Keratinocyte (primary cell): ENCODE measurements at regions not wholly inside any gene's neighbourhood (a gene's known extent, or its start where the extent isn't known, plus 50 kb on each side); places are given as distances from the start of the nearest gene placed in this dataset.

ENCODE experiments used
- DNase-seq: peaks from one replicate; pipeline ENCODE4 v3.0.0-alpha.2; 2011; ENCODE audit warnings: low read depth, missing footprints, low spot score
- FAIRE-seq: peaks from 2 replicates; lab custom pipeline; 2011; peaks lifted over from hg19 to GRCh38; lab: Jason Lieb, UNC
- H2AFZ ChIP-seq: 2 replicates; pipeline ENCODE4 v1.6.0; 2012; ENCODE audit warnings: low read length, control low read depth, inconsistent platforms; ENCODE audit not compliant: control insufficient read depth
- H3K27ac ChIP-seq: 2 replicates; pipeline ENCODE4 v1.5.1; 2011; ENCODE audit warnings: low read length; ENCODE audit not compliant: control insufficient read depth, insufficient read depth
- H3K27me3 ChIP-seq: 3 replicates; pipeline ENCODE4 v1.6.0; 2011; ENCODE audit warnings: low read length; ENCODE audit not compliant: control insufficient read depth, insufficient read depth; ENCODE audit errors: extremely low read depth
- H3K36me3 ChIP-seq, 2 experiments: 2 replicates in 1 of 2; 3 replicates in 1 of 2; pipeline ENCODE4 v1.5.1; 2011; ENCODE audit warnings: low read length in 2 of 2, mild to moderate bottlenecking in 1 of 2; ENCODE audit not compliant: control insufficient read depth in 2 of 2, insufficient read depth in 2 of 2; ENCODE audit errors: extremely low read depth in 1 of 2
- H3K4me1 ChIP-seq: 3 replicates; pipeline ENCODE4 v1.5.1; 2011; ENCODE audit warnings: low read length; ENCODE audit not compliant: control insufficient read depth, insufficient read depth; ENCODE audit errors: extremely low read depth
- H3K4me2 ChIP-seq: 3 replicates; pipeline ENCODE4 v1.6.0; 2011; ENCODE audit warnings: low read depth, low read length; ENCODE audit not compliant: control insufficient read depth, insufficient read depth; ENCODE audit errors: extremely low read depth
- H3K4me3 ChIP-seq, 3 experiments: fragments of 200-600 bp in 1 of 3; sonication (generic) in 1 of 3; 2 replicates in 2 of 3; 3 replicates in 1 of 3; pipeline ENCODE4 v1.5.1; 2011 to 2016; ENCODE audit warnings: low read length in 3 of 3, mild to moderate bottlenecking in 3 of 3, control low read depth in 2 of 3, inconsistent platforms in 1 of 3, low read depth in 1 of 3, mixed read lengths in 1 of 3, mixed run types in 1 of 3, moderate library complexity in 1 of 3; ENCODE audit not compliant: control insufficient read depth in 2 of 3, insufficient read depth in 2 of 3; ENCODE audit errors: extremely low read depth in 1 of 3
- H3K79me2 ChIP-seq: 2 replicates; pipeline ENCODE4 v1.6.0; 2012; ENCODE audit warnings: low read length; ENCODE audit not compliant: control insufficient read depth, insufficient read depth
- H3K9ac ChIP-seq: 3 replicates; pipeline ENCODE4 v1.6.0; 2011; ENCODE audit warnings: low read length; ENCODE audit not compliant: control insufficient read depth, insufficient read depth; ENCODE audit errors: extremely low read depth
- H3K9me1 ChIP-seq: 3 replicates; pipeline ENCODE4 v1.6.0; 2011; ENCODE audit warnings: low read length; ENCODE audit not compliant: control insufficient read depth, insufficient read depth; ENCODE audit errors: extremely low read depth
- H3K9me3 ChIP-seq: 2 replicates; pipeline ENCODE4 v1.5.1; 2012; ENCODE audit warnings: low read depth, low read length; ENCODE audit not compliant: control insufficient read depth
- H4K20me1 ChIP-seq: 3 replicates; pipeline ENCODE4 v1.6.0; 2011; ENCODE audit warnings: low read length; ENCODE audit not compliant: control insufficient read depth, insufficient read depth; ENCODE audit errors: extremely low read depth
- CTCF ChIP-seq, 3 experiments: IDR thresholded peaks in 1 of 3; conservative IDR thresholded peaks in 1 of 3; optimal IDR thresholded peaks in 1 of 3; 2 replicates in 2 of 3; 3 replicates in 1 of 3; pipeline versions ENCODE3 to v1.5.1; 2011; ENCODE audit warnings: low read length in 3 of 3, mild to moderate bottlenecking in 3 of 3, moderate library complexity in 2 of 3, control low read depth in 1 of 3, inconsistent platforms in 1 of 3; ENCODE audit not compliant: insufficient read depth in 2 of 3; ENCODE audit errors: extremely low read depth in 1 of 3
- EZH2 ChIP-seq: IDR thresholded peaks from one replicate; pipeline ENCODE4 v1.6.1; 2012; ENCODE audit warnings: inconsistent platforms, mild to moderate bottlenecking, low read length, moderate library complexity
- dilution Hi-C: fragments of 300-500 bp; cut with MboI; formaldehyde crosslinking; loops from one replicate; pipeline ENCODE4 v1.7.0; 2020; ENCODE audit warnings: low sequenced_read_pairs; ENCODE audit not compliant: extremely low pct_ligation_motif_present

DNA sequence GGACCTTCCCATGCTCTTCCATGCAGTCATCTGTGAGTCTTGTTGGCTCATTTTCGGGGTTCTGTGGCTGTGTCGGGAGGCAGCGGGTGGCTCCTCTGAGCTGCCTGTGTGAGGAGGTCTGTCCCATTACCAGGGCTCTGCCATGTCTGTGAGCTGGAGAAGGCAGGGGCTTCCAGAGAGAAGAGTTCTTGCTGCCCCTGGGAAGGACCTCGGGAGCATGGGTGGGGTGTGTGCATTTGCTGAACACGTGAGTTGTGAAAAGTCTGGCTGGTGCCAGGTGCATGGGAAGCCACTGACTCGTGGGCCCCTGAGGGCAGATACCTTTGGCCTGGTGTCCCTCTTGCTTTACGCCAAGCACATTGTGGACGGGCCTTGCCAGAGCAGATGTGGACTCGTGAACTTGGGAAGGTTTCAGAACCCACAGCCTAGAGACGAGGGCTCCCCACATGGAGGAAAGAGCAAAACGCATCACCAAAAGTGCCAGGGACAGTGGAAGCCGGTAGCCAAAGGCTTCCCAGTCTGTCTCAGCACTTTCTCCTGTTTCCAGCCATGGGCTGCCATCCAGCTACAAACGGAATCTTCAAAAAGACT lies 1324.5 kb downstream of the BRD1 start:
- Histone ChIP-seq H3K4me2 (no peak overlapping the region), H4K20me1 (no peaks in the 10 kb centered on the region), H2AFZ (no peak overlapping the region), H3K9me1 (no peaks in the 10 kb centered on the region), H3K27ac (no peak overlapping the region), H3K4me1 (no peaks in the 10 kb centered on the region), H3K79me2 (no peaks in the 10 kb centered on the region), H3K4me3 (no peak overlapping the region), H3K9ac (no peak overlapping the region), H3K36me3 (no peaks in the 10 kb centered on the region), H3K27me3 (no peaks in the 10 kb centered on the region), H3K9me3 (peaks cover 11% of the 10 kb centered on the region)
- FAIRE-seq (no peak), DNase-seq (no peak)
- TF ChIP-seq CTCF (optimal IDR thresholded peaks at IDR 0.05 in 1 of 3, IDR thresholded peaks at IDR 0.05 in 1 of 3, conservative IDR thresholded peaks at IDR 0.05 in 1 of 3; ENCODE audit: extremely low read depth in 1 of 3, insufficient read depth in 2 of 3, low read length in 3 of 3) (no peak), EZH2 (no peak)
- dilution Hi-C loops, result no loop called here

GRCh38 chr22:48501231-48501750 lies 1326.4 kb downstream of the BRD1 start:
- Histone ChIP-seq H3K27me3 (no peaks in the 10 kb centered on the region), H3K9me1 (no peaks in the 10 kb centered on the region), H3K79me2 (no peaks in the 10 kb centered on the region), H3K4me3 (no peak overlapping the region), H4K20me1 (no peaks in the 10 kb centered on the region), H3K4me1 (no peaks in the 10 kb centered on the region), H3K27ac (no peak overlapping the region), H3K4me2 (no peak overlapping the region), H2AFZ (no peak overlapping the region), H3K9me3 (peaks cover 11% of the 10 kb centered on the region), H3K36me3 (no peaks in the 10 kb centered on the region), H3K9ac (no peak overlapping the region)
- TF ChIP-seq CTCF (optimal IDR thresholded peaks at IDR 0.05 in 1 of 3, IDR thresholded peaks at IDR 0.05 in 1 of 3, conservative IDR thresholded peaks at IDR 0.05 in 1 of 3; ENCODE audit: extremely low read depth in 1 of 3, insufficient read depth in 2 of 3, low read length in 3 of 3) (no peak), EZH2 (no peak)
- dilution Hi-C loops, result no loop called here
- no peak for FAIRE-seq
- no peak for DNase-seq
